ENCODE measurements at regions not wholly inside any gene's neighbourhood (a gene's known extent, or its start where the extent isn't known, plus 50 kb on each side); places are given as distances from the start of the nearest gene placed in this dataset.

- Histone ChIP-seq H2AFZ (no peak overlapping the region), H3K36me3 (ENCODE audit: low read depth) (no peaks in the 10 kb centered on the region), H3K4me3 (no peak overlapping the region), H3K27ac (no peak overlapping the region), H4K20me1 (ENCODE audit: insufficient read depth) (no peaks in the 10 kb centered on the region), H3K79me2 (ENCODE audit: low read depth) (no peaks in the 10 kb centered on the region), H3K4me1 (replicated peaks; ENCODE audit: insufficient read depth) (no peaks in the 10 kb centered on the region), H3K4me2 (no peak overlapping the region), H3K27me3 (ENCODE audit: insufficient read depth, low read depth) (no peaks in the 10 kb centered on the region), H3F3A (ENCODE audit: insufficient read depth, low read depth) (no peaks in the 10 kb centered on the region), H3K9me3 (ENCODE audit: insufficient read depth, low read depth) (no peaks in the 10 kb centered on the region), H3K9me2 (ENCODE audit: insufficient read depth) (no peaks in the 10 kb centered on the region)
- ChIA-PET POLR2A (ENCODE audit: unreplicated experiment) (no interaction called here), CTCF (no interaction called here)
- no TSS peak for BruUV-seq (replicated peaks)
- DNase-seq: no peak
- TF ChIP-seq, protein P1, sequence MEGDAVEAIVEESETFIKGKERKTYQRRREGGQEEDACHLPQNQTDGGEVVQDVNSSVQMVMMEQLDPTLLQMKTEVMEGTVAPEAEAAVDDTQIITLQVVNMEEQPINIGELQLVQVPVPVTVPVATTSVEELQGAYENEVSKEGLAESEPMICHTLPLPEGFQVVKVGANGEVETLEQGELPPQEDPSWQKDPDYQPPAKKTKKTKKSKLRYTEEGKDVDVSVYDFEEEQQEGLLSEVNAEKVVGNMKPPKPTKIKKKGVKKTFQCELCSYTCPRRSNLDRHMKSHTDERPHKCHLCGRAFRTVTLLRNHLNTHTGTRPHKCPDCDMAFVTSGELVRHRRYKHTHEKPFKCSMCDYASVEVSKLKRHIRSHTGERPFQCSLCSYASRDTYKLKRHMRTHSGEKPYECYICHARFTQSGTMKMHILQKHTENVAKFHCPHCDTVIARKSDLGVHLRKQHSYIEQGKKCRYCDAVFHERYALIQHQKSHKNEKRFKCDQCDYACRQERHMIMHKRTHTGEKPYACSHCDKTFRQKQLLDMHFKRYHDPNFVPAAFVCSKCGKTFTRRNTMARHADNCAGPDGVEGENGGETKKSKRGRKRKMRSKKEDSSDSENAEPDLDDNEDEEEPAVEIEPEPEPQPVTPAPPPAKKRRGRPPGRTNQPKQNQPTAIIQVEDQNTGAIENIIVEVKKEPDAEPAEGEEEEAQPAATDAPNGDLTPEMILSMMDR (conservative IDR thresholded peaks at IDR 0.05): no peak
- TF ChIP-seq EZH2 (IDR thresholded peaks at IDR 0.05; ENCODE audit: low read depth): no peak
- intact Hi-C loops (cut with micrococcal nuclease; ENCODE audit: unreplicated experiment): no loop called here
These were observed 1382.6 kb downstream of the GATA3 start for GRCh38 chr10:9437131-9437530.

DNA sequence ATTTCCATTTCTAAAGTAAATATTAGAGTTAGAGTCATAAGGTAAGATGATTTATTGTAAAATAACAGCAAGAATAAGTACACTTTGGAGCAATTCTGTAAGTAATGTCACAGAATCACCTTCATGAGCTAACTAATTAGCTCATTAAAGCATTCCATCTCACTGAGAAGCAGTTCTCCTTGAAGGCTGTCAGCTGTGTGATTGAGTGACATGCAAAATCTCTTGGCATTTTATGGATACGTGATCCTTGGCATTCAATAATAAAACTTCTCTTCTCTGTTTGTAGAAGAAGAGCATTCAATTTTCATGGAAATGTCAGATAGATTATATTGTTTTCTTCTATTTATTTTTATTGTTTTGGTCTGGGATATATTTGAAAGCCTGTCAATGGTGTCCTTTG, 1389.3 kb downstream of the GATA3 start:
- no peaks in the 10 kb centered on the region for H3K4me1 ChIP-seq (replicated peaks; ENCODE audit: insufficient read depth)
- H3K27me3 ChIP-seq (ENCODE audit: insufficient read depth, low read depth): no peaks in the 10 kb centered on the region
- ChIA-PET POLR2A (ENCODE audit: unreplicated experiment) (no interaction called here), CTCF (no interaction called here)
- H3K4me3 ChIP-seq: no peak overlapping the region
- no peaks in the 10 kb centered on the region for H3K9me3 ChIP-seq (ENCODE audit: insufficient read depth, low read depth)
- no peaks in the 10 kb centered on the region for H3K79me2 ChIP-seq (ENCODE audit: low read depth)
- no peak overlapping the region for H3K27ac ChIP-seq
- no peaks in the 10 kb centered on the region for H3K36me3 ChIP-seq (ENCODE audit: low read depth)
- H3F3A ChIP-seq (ENCODE audit: insufficient read depth, low read depth): no peaks in the 10 kb centered on the region
- H4K20me1 ChIP-seq (ENCODE audit: insufficient read depth): no peaks in the 10 kb centered on the region
- intact Hi-C loops (cut with micrococcal nuclease; ENCODE audit: unreplicated experiment): no loop called here
- no peak for DNase-seq
- H3K9me2 ChIP-seq (ENCODE audit: insufficient read depth): no peaks in the 10 kb centered on the region
- TF ChIP-seq, protein P1 (conservative IDR thresholded peaks at IDR 0.05): no peak
- no peak for TF ChIP-seq EZH2 (IDR thresholded peaks at IDR 0.05; ENCODE audit: low read depth)
- no peak overlapping the region for H2AFZ ChIP-seq
- no TSS peak for BruUV-seq (replicated peaks)
- no peak overlapping the region for H3K4me2 ChIP-seq

GRCh38 chr10:9449530-9449929, 1395.0 kb downstream of the GATA3 start:
- BruUV-seq (replicated peaks): no TSS peak
- TF ChIP-seq, protein P1 (conservative IDR thresholded peaks at IDR 0.05): no peak
- no peak for TF ChIP-seq EZH2 (IDR thresholded peaks at IDR 0.05; ENCODE audit: low read depth)

More at GRCh38 chr10:9449530-9449929, 1395.0 kb downstream of the GATA3 start:
- H3K36me3 ChIP-seq (ENCODE audit: low read depth): no peaks in the 10 kb centered on the region
- CTCF ChIA-PET: no interaction called here
- H3K9me2 ChIP-seq (ENCODE audit: insufficient read depth): no peaks in the 10 kb centered on the region
- no peaks in the 10 kb centered on the region for H3F3A ChIP-seq (ENCODE audit: insufficient read depth, low read depth)
- H3K9me3 ChIP-seq (ENCODE audit: insufficient read depth, low read depth): 0 out of 2 replicates have a peak, but pooled peaks cover under 1% of the 10 kb centered on the region
- POLR2A ChIA-PET (ENCODE audit: unreplicated experiment): no interaction called here
- intact Hi-C loops (cut with micrococcal nuclease; ENCODE audit: unreplicated experiment): no loop called here
- H3K27me3 ChIP-seq (ENCODE audit: insufficient read depth, low read depth): no peaks in the 10 kb centered on the region
- H3K4me1 ChIP-seq (replicated peaks; ENCODE audit: insufficient read depth): no peaks in the 10 kb centered on the region
- no peaks in the 10 kb centered on the region for H4K20me1 ChIP-seq (ENCODE audit: insufficient read depth)
- H2AFZ ChIP-seq: no peak overlapping the region
- H3K4me3 ChIP-seq: no peak overlapping the region
- no peak overlapping the region for H3K4me2 ChIP-seq
- DNase-seq: no peak
- H3K27ac ChIP-seq: no peak overlapping the region
- H3K79me2 ChIP-seq (ENCODE audit: low read depth): no peaks in the 10 kb centered on the region
